PC-9 (cell line): ENCODE measurements at regions not wholly inside any gene's neighbourhood (a gene's known extent, or its start where the extent isn't known, plus 50 kb on each side); places are given as distances from the start of the nearest gene placed in this dataset.

Experiments used
- EZH2 ChIP-seq: fragments of 200-600 bp; sonication (generic); IDR thresholded peaks from 2 replicates; pipeline ENCODE4 v1.8.0; 2017; ENCODE audit warnings: antibody characterized with exemption, low read depth
- TF ChIP-seq, protein P1 (sequence below): fragments of 200-600 bp; sonication (generic); conservative IDR thresholded peaks from 2 replicates; pipeline ENCODE4 v1.6.1; 2017; ENCODE audit warnings: mixed run types, antibody characterized with exemption, mild to moderate bottlenecking, moderate library complexity

DNA sequence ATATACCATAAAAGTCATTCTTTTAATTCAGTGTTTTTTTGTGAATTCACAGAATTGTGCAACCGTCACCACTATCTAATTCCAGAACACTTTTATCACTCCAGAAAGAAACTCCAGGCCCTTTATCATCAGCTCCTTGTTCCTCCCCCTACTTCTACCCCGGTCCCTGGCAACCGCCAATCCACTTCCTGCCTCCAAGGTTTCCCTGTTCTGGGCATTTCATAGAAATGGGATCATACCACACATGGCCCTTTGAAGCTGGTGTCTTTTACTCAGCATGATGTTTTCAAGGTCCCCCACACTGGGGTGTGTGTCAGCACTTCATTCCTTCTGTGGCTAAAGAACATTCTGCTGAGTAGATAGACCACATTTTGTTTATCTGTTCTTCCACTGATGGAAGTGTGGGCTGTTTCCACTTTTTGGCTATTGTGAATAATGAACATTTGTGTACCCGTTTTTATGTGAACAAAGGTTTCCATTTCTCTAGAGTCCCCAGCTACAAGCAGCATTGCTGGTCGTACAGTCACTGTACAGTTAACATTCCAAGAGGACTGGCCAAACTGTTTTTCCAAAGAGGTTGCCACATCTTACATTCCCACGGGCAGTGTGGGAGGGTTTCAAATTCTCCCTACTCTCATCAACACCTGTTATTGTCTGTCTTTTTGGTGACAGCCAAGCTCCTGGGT, 75.8 kb upstream of the ZNF469 start:
- no peak for TF ChIP-seq EZH2
- TF ChIP-seq, protein P1, sequence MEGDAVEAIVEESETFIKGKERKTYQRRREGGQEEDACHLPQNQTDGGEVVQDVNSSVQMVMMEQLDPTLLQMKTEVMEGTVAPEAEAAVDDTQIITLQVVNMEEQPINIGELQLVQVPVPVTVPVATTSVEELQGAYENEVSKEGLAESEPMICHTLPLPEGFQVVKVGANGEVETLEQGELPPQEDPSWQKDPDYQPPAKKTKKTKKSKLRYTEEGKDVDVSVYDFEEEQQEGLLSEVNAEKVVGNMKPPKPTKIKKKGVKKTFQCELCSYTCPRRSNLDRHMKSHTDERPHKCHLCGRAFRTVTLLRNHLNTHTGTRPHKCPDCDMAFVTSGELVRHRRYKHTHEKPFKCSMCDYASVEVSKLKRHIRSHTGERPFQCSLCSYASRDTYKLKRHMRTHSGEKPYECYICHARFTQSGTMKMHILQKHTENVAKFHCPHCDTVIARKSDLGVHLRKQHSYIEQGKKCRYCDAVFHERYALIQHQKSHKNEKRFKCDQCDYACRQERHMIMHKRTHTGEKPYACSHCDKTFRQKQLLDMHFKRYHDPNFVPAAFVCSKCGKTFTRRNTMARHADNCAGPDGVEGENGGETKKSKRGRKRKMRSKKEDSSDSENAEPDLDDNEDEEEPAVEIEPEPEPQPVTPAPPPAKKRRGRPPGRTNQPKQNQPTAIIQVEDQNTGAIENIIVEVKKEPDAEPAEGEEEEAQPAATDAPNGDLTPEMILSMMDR: no peak
